ENCODE measurements at regions not wholly inside any gene's neighbourhood (a gene's known extent, or its start where the extent isn't known, plus 50 kb on each side); places are given as distances from the start of the nearest gene placed in this dataset.

- Histone ChIP-seq H3K27me3 (no peaks in the 10 kb centered on the region), H3K9me3 (no peaks in the 10 kb centered on the region), H3K4me1 (peaks cover 0 to 11% (median 3%) of the 10 kb centered on the region in 4 donors), H3K27ac (no peak overlapping the region), H3K36me3 (no peaks in the 10 kb centered on the region), H3K4me3 (no peak overlapping the region)
- TF ChIP-seq POLR2A (IDR thresholded peaks at IDR 0.05), result no peak
- no peak for TF ChIP-seq CTCF (IDR thresholded peaks at IDR 0.05)
- 90% methylated on average over 6 of the region's 8 CpGs for WGBS (ENCODE audit: insufficient coverage, low coverage, low lambda C conversion rate, missing lambda C conversion rate)
- DNase-seq (peak in 1 of 3 donors; percentile 18), ATAC-seq (no peak)
- intact Hi-C loops (cut with DNase I), result no loop called here
These were observed 64.8 kb upstream of the HELT start for GRCh38 chr4:184953421-184953945.

GRCh38 chr4:184953971-184954370 lies 64.3 kb upstream of the HELT start:
- no peak overlapping the region for H3K27ac ChIP-seq
- no peaks in the 10 kb centered on the region for H3K27me3 ChIP-seq
- H3K4me3 ChIP-seq, result no peak overlapping the region
- no peak for ATAC-seq
- no peaks in the 10 kb centered on the region for H3K9me3 ChIP-seq
- intact Hi-C loops (cut with DNase I), result no loop called here
- WGBS (ENCODE audit: insufficient coverage, low coverage, low lambda C conversion rate, missing lambda C conversion rate), result 82% methylated on average over 3 of the region's 9 CpGs
- H3K36me3 ChIP-seq, result no peaks in the 10 kb centered on the region
- DNase-seq, result peak in 1 of 3 donors; percentile 26
- peaks cover 0 to 11% (median 3%) of the 10 kb centered on the region in 4 donors for H3K4me1 ChIP-seq
- no peak for TF ChIP-seq POLR2A (IDR thresholded peaks at IDR 0.05)
- no peak for TF ChIP-seq CTCF (IDR thresholded peaks at IDR 0.05)

- 80% methylated on average over 1 of the region's 12 CpGs for WGBS (ENCODE audit: insufficient coverage, low coverage, low lambda C conversion rate, missing lambda C conversion rate)
- DNase-seq, result peak in 1 of 3 donors; percentile 38
- H3K4me3 ChIP-seq, result no peak overlapping the region
- H3K27ac ChIP-seq, result no peak overlapping the region
- no peak for ATAC-seq
- H3K4me1 ChIP-seq, result peaks cover 0 to 11% (median 3%) of the 10 kb centered on the region in 4 donors
- TF ChIP-seq POLR2A (IDR thresholded peaks at IDR 0.05) (no peak), CTCF (IDR thresholded peaks at IDR 0.05) (no peak)
- no peaks in the 10 kb centered on the region for H3K9me3 ChIP-seq
- H3K36me3 ChIP-seq, result no peaks in the 10 kb centered on the region
- no peaks in the 10 kb centered on the region for H3K27me3 ChIP-seq
- intact Hi-C loops (cut with DNase I), result no loop called here
These were observed 63.8 kb upstream of the HELT start for GRCh38 chr4:184954482-184954881.

GRCh38 chr4:184955116-184955515 lies 63.2 kb upstream of the HELT start:
- no peaks in the 10 kb centered on the region for H3K36me3 ChIP-seq
- no peak overlapping the region for H3K4me3 ChIP-seq
- intact Hi-C loops (cut with DNase I), result no loop called here
- no peak overlapping the region for H3K27ac ChIP-seq
- WGBS (ENCODE audit: insufficient coverage, low coverage, low lambda C conversion rate, missing lambda C conversion rate), result 29% methylated on average over 2 of the region's 5 CpGs
- TF ChIP-seq POLR2A (IDR thresholded peaks at IDR 0.05) (no peak), CTCF (IDR thresholded peaks at IDR 0.05) (no peak)
- peak in 1 of 3 donors; percentile 38 for DNase-seq
- H3K27me3 ChIP-seq, result no peaks in the 10 kb centered on the region
- no peak for ATAC-seq
- H3K9me3 ChIP-seq, result no peaks in the 10 kb centered on the region
- H3K4me1 ChIP-seq, result peaks cover 0 to 15% (median 5%) of the 10 kb centered on the region in 4 donors

- Histone ChIP-seq H3K36me3 (no peaks in the 10 kb centered on the region), H3K27ac (no peak overlapping the region), H3K9me3 (no peaks in the 10 kb centered on the region), H3K4me1 (peaks cover 0 to 13% (median 6%) of the 10 kb centered on the region in 4 donors), H3K27me3 (no peaks in the 10 kb centered on the region), H3K4me3 (no peak overlapping the region)
- intact Hi-C loops (cut with DNase I), result no loop called here
- DNase-seq (peak in 1 of 3 donors; percentile 31), ATAC-seq (no peak)
- 84% methylated on average over 8 of the region's 8 CpGs for WGBS (ENCODE audit: insufficient coverage, low coverage, low lambda C conversion rate, missing lambda C conversion rate)
- TF ChIP-seq CTCF (IDR thresholded peaks at IDR 0.05), result no peak
- TF ChIP-seq POLR2A (IDR thresholded peaks at IDR 0.05), result no peak
These were observed 62.7 kb upstream of the HELT start for GRCh38 chr4:184955636-184956035.
